HG02623 (cell line): ENCODE measurements at regions not wholly inside any gene's neighbourhood (a gene's known extent, or its start where the extent isn't known, plus 50 kb on each side); places are given as distances from the start of the nearest gene placed in this dataset.

Experiments used
- ATAC-seq: cut with Tn5 transposase; IDR thresholded peaks from one replicate; pipeline ENCODE4 v1.9.1; 2021; ENCODE audit warnings: moderate library complexity; ENCODE audit not compliant: unreplicated experiment

- ATAC-seq, result no peak
Observed at GRCh38 chr15:69574506-69574905, 121.9 kb downstream of the RPLP1 start.

GRCh38 chr15:69575387-69575786 lies 122.8 kb downstream of the RPLP1 start:
- no peak for ATAC-seq

GRCh38 chr15:69576035-69576526 lies 123.5 kb downstream of the RPLP1 start:
- ATAC-seq, result no peak

- ATAC-seq, result no peak
Observed at GRCh38 chr15:69576948-69577351, 124.3 kb downstream of the RPLP1 start.

- ATAC-seq, result no peak
Observed at GRCh38 chr15:69577397-69577796, 124.8 kb downstream of the RPLP1 start.

- ATAC-seq, result no peak
Observed at GRCh38 chr15:69578252-69578651, 125.6 kb downstream of the RPLP1 start.

- ATAC-seq, result no peak
Observed at GRCh38 chr15:69578787-69579583, 126.4 kb downstream of the RPLP1 start.

GRCh38 chr15:69579950-69580618 lies 127.5 kb downstream of the RPLP1 start:
- ATAC-seq, result no peak

- ATAC-seq, result no peak
Observed at GRCh38 chr15:69583626-69584025, 131.0 kb downstream of the RPLP1 start.

GRCh38 chr15:69585937-69586336 lies 133.3 kb downstream of the RPLP1 start:
- ATAC-seq, result no peak

GRCh38 chr15:69586721-69587120 lies 134.1 kb downstream of the RPLP1 start:
- ATAC-seq, result no peak

GRCh38 chr15:69587723-69588426 lies 135.3 kb downstream of the RPLP1 start:
- ATAC-seq, result no peak

GRCh38 chr15:69590201-69590710 lies 137.6 kb downstream of the RPLP1 start:
- no peak for ATAC-seq

GRCh38 chr15:69590932-69591524 lies 138.4 kb downstream of the RPLP1 start:
- ATAC-seq, result no peak

GRCh38 chr15:69591905-69592508 lies 139.4 kb downstream of the RPLP1 start:
- no peak for ATAC-seq

GRCh38 chr15:69592954-69593353 lies 140.3 kb downstream of the RPLP1 start:
- ATAC-seq, result no peak

- no peak for ATAC-seq
Observed at GRCh38 chr15:69593488-69593887, 140.9 kb downstream of the RPLP1 start.

- no peak for ATAC-seq
Observed at GRCh38 chr15:69593981-69594966, 141.7 kb downstream of the RPLP1 start.

GRCh38 chr15:69595009-69595791 lies 142.6 kb downstream of the RPLP1 start:
- ATAC-seq, result no peak
